ENCODE measurements at regions not wholly inside any gene's neighbourhood (a gene's known extent, or its start where the extent isn't known, plus 50 kb on each side); places are given as distances from the start of the nearest gene placed in this dataset.
A peak's percentile ranks its signal among the peaks of the same experiment; 100 is the strongest.

GRCh38 chr9:14441976-14442651, 128.2 kb upstream of the NFIB start:
- H3K4me3 ChIP-seq (replicated peaks in 1 of 2; ENCODE audit: low read depth in 1 of 2, low read length in 2 of 2) = no peak overlapping the region
- H3K9me2 ChIP-seq (ENCODE audit: insufficient read depth) = no peaks in the 10 kb centered on the region
- H3K27me3 ChIP-seq (ENCODE audit: insufficient read depth, low read length) = no peaks in the 10 kb centered on the region
- H3K4me1 ChIP-seq (ENCODE audit: control insufficient read depth in 1 of 2, insufficient read depth in 2 of 2, low read length in 2 of 2) = no peaks in the 10 kb centered on the region
- CTCF ChIA-PET = interaction anchor here (0.7 to 2.3 kb wide), 8 partner anchors 8 to 693 kb away, joined by 3 to 22 read pairs (median 6); no protein-coding TSS in a partner anchor
- no peak overlapping the region for H3K27ac ChIP-seq (ENCODE audit: low read depth, low read length)
- no peaks in the 10 kb centered on the region for H3K36me3 ChIP-seq (ENCODE audit: control insufficient read depth in 1 of 2, insufficient read depth in 2 of 2, low read length in 2 of 2)
- no TSS peak for BruUV-seq (replicated peaks)
- H3K9ac ChIP-seq (ENCODE audit: low read length) = no peak overlapping the region
- POLR2A ChIA-PET = no interaction called here
- TF ChIP-seq CTCF (IDR thresholded peaks at IDR 0.05 in 2 of 3, conservative IDR thresholded peaks at IDR 0.05 in 1 of 3; ENCODE audit: borderline replicate concordance in 1 of 3, insufficient read depth in 1 of 3, low read depth in 2 of 3, low read length in 2 of 3) = peak; percentile 60 to 77 (median 71); a peak in 5 of 6 replicates
- TF ChIP-seq YY1 (IDR thresholded peaks at IDR 0.05; ENCODE audit: extremely low read depth, insufficient replicate concordance, low read depth, low read length) = peak; percentile 39
- TF ChIP-seq, protein P1, sequence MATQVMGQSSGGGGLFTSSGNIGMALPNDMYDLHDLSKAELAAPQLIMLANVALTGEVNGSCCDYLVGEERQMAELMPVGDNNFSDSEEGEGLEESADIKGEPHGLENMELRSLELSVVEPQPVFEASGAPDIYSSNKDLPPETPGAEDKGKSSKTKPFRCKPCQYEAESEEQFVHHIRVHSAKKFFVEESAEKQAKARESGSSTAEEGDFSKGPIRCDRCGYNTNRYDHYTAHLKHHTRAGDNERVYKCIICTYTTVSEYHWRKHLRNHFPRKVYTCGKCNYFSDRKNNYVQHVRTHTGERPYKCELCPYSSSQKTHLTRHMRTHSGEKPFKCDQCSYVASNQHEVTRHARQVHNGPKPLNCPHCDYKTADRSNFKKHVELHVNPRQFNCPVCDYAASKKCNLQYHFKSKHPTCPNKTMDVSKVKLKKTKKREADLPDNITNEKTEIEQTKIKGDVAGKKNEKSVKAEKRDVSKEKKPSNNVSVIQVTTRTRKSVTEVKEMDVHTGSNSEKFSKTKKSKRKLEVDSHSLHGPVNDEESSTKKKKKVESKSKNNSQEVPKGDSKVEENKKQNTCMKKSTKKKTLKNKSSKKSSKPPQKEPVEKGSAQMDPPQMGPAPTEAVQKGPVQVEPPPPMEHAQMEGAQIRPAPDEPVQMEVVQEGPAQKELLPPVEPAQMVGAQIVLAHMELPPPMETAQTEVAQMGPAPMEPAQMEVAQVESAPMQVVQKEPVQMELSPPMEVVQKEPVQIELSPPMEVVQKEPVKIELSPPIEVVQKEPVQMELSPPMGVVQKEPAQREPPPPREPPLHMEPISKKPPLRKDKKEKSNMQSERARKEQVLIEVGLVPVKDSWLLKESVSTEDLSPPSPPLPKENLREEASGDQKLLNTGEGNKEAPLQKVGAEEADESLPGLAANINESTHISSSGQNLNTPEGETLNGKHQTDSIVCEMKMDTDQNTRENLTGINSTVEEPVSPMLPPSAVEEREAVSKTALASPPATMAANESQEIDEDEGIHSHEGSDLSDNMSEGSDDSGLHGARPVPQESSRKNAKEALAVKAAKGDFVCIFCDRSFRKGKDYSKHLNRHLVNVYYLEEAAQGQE (IDR thresholded peaks at IDR 0.05; ENCODE audit: low read depth) = no peak
- peak; percentile 40 for TF ChIP-seq RAD21 (IDR thresholded peaks at IDR 0.05; ENCODE audit: low read depth)
- TF ChIP-seq FOSL1 (IDR thresholded peaks at IDR 0.05; ENCODE audit: low read depth) = no peak
- TF ChIP-seq SP1 (IDR thresholded peaks at IDR 0.05; ENCODE audit: low read depth) = no peak
- intact Hi-C loops (cut with micrococcal nuclease) = loop anchor here (1.0 to 2.0 kb wide), 2 partner anchors 221 to 327 kb away; no protein-coding TSS in a partner anchor
- no peaks in the 10 kb centered on the region for H3K9me3 ChIP-seq (ENCODE audit: control insufficient read depth in 1 of 2, insufficient read depth in 1 of 2, low read depth in 1 of 2, low read length in 2 of 2)
- ATAC-seq (peak; percentile 100), DNase-seq (ENCODE audit: low read depth, low spot score) (peak; percentile 72)
- H4K20me1 ChIP-seq (ENCODE audit: insufficient read depth) = no peaks in the 10 kb centered on the region
- no peaks in the 10 kb centered on the region for H3K79me2 ChIP-seq (ENCODE audit: insufficient read depth, low read length)
- RAD21 ChIA-PET (ENCODE audit: low non-redundant PET in 1 of 2, low total read pairs in 2 of 2, uncharacterized antibody in 2 of 2, unreplicated experiment in 2 of 2) = interaction anchor here (0.9 kb wide), 2 partner anchors 219 to 326 kb away, joined by 3 to 4 read pairs; no protein-coding TSS in a partner anchor
- H3K4me2 ChIP-seq (ENCODE audit: low read length) = no peak overlapping the region
- peak overlapping the region; percentile 51 for H2AFZ ChIP-seq (ENCODE audit: low read depth, low read length, poor library complexity, severe bottlenecking)

All from HCT116 (cell line).